GM23338 (cell line): ENCODE measurements at regions not wholly inside any gene's neighbourhood (a gene's known extent, or its start where the extent isn't known, plus 50 kb on each side); places are given as distances from the start of the nearest gene placed in this dataset.

ENCODE experiments used
- ATAC-seq: fragments of 200-7000 bp; cut with Tn5 transposase; 3 replicates; pipeline ENCODE4 v1.9.1; 2020
- DNase-seq: peaks from one replicate; pipeline ENCODE4 v3.0.0-alpha.2; 2015; ENCODE audit warnings: low spot score
- H2AFZ ChIP-seq: fragments of 200-600 bp; sonication (generic); 2 replicates; pipeline ENCODE4 v1.8.0; 2016; ENCODE audit warnings: antibody characterized with exemption, mild to moderate bottlenecking, moderate library complexity
- H3F3A ChIP-seq: fragments of 200-600 bp; sonication (generic); replicated peaks from 2 replicates; pipeline ENCODE4 v1.8.0; 2017; ENCODE audit warnings: antibody characterized with exemption, mixed run types, low read depth
- H3K27ac ChIP-seq: fragments of 200-600 bp; sonication (generic); 2 replicates; pipeline ENCODE4 v1.6.1; 2016; ENCODE audit warnings: low read depth
- H3K27me3 ChIP-seq: fragments of 200-600 bp; sonication (generic); 2 replicates; pipeline ENCODE4 v1.8.0; 2016; ENCODE audit warnings: mild to moderate bottlenecking, mixed run types, moderate library complexity; ENCODE audit not compliant: insufficient read depth
- H3K36me3 ChIP-seq: fragments of 200-600 bp; sonication (generic); 2 replicates; pipeline ENCODE4 v1.8.0; 2016; ENCODE audit warnings: mild to moderate bottlenecking; ENCODE audit not compliant: insufficient read depth
- H3K4me1 ChIP-seq: fragments of 200-600 bp; sonication (generic); 2 replicates; pipeline ENCODE4 v1.8.0; 2016; ENCODE audit warnings: mild to moderate bottlenecking, moderate library complexity; ENCODE audit not compliant: insufficient read depth
- H3K4me2 ChIP-seq: fragments of 200-600 bp; sonication (generic); 2 replicates; pipeline ENCODE4 v1.7.1; 2017; ENCODE audit warnings: mixed run types
- H3K4me3 ChIP-seq: fragments of 200-600 bp; sonication (generic); 2 replicates; pipeline ENCODE4 v1.6.1; 2016; ENCODE audit warnings: mixed run types
- H3K79me2 ChIP-seq: fragments of 200-600 bp; sonication (generic); replicated peaks from 2 replicates; pipeline ENCODE4 v1.8.0; 2017; ENCODE audit warnings: mild to moderate bottlenecking; ENCODE audit not compliant: insufficient read depth
- H3K9me2 ChIP-seq: fragments of 200-600 bp; sonication (generic); 2 replicates; pipeline ENCODE4 v1.8.0; 2017; ENCODE audit not compliant: insufficient read depth
- H4K20me1 ChIP-seq: fragments of 200-600 bp; sonication (generic); replicated peaks from 2 replicates; pipeline ENCODE4 v1.8.0; 2017; ENCODE audit warnings: mild to moderate bottlenecking; ENCODE audit not compliant: insufficient read depth
- H3K27ac Mint-ChIP-seq: 2 replicates; pipeline ENCODE4 v1.8.0; 2020; ENCODE audit warnings: inconsistent platforms, mild to moderate bottlenecking, moderate library complexity, mixed read lengths
- H3K27me3 Mint-ChIP-seq: 3 replicates; pipeline ENCODE4 v1.8.0; 2022; ENCODE audit warnings: low read depth, mild to moderate bottlenecking, moderate library complexity, mixed read lengths, inconsistent platforms; ENCODE audit not compliant: insufficient read depth, poor library complexity
- H3K36me3 Mint-ChIP-seq: 3 replicates; pipeline ENCODE4 v1.8.0; 2021; ENCODE audit warnings: low read depth, mild to moderate bottlenecking, inconsistent platforms, moderate library complexity, mixed read lengths
- H3K4me1 Mint-ChIP-seq: 3 replicates; pipeline ENCODE4 v1.8.0; 2020; ENCODE audit warnings: mild to moderate bottlenecking, inconsistent platforms, mixed read lengths
- H3K4me3 Mint-ChIP-seq: 3 replicates; pipeline ENCODE4 v1.8.0; 2021; ENCODE audit warnings: moderate library complexity, mild to moderate bottlenecking, inconsistent platforms, mixed read lengths
- H3K9me3 Mint-ChIP-seq: 3 replicates; pipeline ENCODE4 v1.8.0; 2020; ENCODE audit warnings: moderate library complexity, mild to moderate bottlenecking, inconsistent platforms, mixed read lengths
- CREB1 ChIP-seq: fragments of 250-450 bp; sonication (Bioruptor Pico); IDR thresholded peaks from 2 replicates; pipeline ENCODE4 v1.5.0; 2020; ENCODE audit warnings: low read depth, mild to moderate bottlenecking, moderate library complexity
- EZH2 ChIP-seq: fragments of 200-600 bp; sonication (generic); IDR thresholded peaks from one replicate; pipeline ENCODE4 v1.8.0; 2017; ENCODE audit warnings: antibody characterized with exemption, mild to moderate bottlenecking, low read depth; ENCODE audit not compliant: unreplicated experiment
- EZH2phosphoT487 ChIP-seq: fragments of 200-600 bp; sonication (generic); IDR thresholded peaks from one replicate; pipeline ENCODE4 v1.8.1; 2018; ENCODE audit warnings: antibody characterized with exemption; ENCODE audit not compliant: unreplicated experiment
- JUNB ChIP-seq: IDR thresholded peaks from one replicate; pipeline ENCODE4 v1.6.1; 2016; ENCODE audit warnings: antibody characterized with exemption; ENCODE audit not compliant: unreplicated experiment
- POLR2AphosphoS5 ChIP-seq: IDR thresholded peaks from 2 replicates; pipeline ENCODE4 v1.6.1; 2016; ENCODE audit warnings: antibody characterized with exemption, low read depth
- STAT1 ChIP-seq: IDR thresholded peaks from one replicate; pipeline ENCODE4 v1.6.1; 2016; ENCODE audit warnings: antibody characterized with exemption; ENCODE audit not compliant: unreplicated experiment
- ZNF114 ChIP-seq: fragments of 250-450 bp; sonication (Bioruptor Pico); IDR thresholded peaks from 2 replicates; pipeline ENCODE4 v1.5.0; 2020; ENCODE audit warnings: mild to moderate bottlenecking, moderate library complexity
- ZNF331 ChIP-seq: fragments of 250-450 bp; sonication (Bioruptor Pico); IDR thresholded peaks from 2 replicates; pipeline ENCODE4 v1.5.0; 2020; ENCODE audit warnings: low read depth, mild to moderate bottlenecking, moderate library complexity
- TF ChIP-seq, protein P1 (sequence below): IDR thresholded peaks from one replicate; pipeline ENCODE4 v1.6.1; 2018; ENCODE audit warnings: antibody characterized with exemption; ENCODE audit not compliant: unreplicated experiment
- TF ChIP-seq, protein P2 (sequence below): fragments of 250-450 bp; sonication (Bioruptor Pico); IDR thresholded peaks from 2 replicates; pipeline ENCODE4 v1.5.0; 2020; ENCODE audit warnings: mild to moderate bottlenecking, moderate library complexity
- TF ChIP-seq, protein P3 (sequence below): IDR thresholded peaks from 2 replicates; pipeline ENCODE4 v1.6.1; 2016; ENCODE audit warnings: antibody characterized with exemption

DNA sequence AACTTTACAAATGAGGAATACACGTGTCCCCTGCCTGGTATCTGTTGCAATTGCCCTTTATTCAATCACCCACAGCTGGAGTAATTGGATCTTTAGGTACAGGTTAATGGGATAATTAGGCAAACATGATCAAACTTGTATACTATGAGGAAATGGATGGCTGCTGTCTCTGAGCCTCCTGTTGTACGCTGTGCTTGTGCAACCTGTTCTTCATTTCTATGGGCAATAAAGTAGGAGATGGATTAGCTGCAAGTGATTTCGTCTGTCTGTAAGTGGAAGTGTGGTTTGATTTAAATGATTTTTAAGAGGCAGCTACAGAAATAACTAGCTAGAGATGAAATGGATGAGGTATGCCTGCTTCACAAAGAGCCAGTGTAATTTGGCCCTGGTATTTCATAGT lies 474.1 kb downstream of the RNF144B start (continued):
- TF ChIP-seq STAT1, result no peak
- TF ChIP-seq ZNF331, result no peak
- TF ChIP-seq, protein P1, sequence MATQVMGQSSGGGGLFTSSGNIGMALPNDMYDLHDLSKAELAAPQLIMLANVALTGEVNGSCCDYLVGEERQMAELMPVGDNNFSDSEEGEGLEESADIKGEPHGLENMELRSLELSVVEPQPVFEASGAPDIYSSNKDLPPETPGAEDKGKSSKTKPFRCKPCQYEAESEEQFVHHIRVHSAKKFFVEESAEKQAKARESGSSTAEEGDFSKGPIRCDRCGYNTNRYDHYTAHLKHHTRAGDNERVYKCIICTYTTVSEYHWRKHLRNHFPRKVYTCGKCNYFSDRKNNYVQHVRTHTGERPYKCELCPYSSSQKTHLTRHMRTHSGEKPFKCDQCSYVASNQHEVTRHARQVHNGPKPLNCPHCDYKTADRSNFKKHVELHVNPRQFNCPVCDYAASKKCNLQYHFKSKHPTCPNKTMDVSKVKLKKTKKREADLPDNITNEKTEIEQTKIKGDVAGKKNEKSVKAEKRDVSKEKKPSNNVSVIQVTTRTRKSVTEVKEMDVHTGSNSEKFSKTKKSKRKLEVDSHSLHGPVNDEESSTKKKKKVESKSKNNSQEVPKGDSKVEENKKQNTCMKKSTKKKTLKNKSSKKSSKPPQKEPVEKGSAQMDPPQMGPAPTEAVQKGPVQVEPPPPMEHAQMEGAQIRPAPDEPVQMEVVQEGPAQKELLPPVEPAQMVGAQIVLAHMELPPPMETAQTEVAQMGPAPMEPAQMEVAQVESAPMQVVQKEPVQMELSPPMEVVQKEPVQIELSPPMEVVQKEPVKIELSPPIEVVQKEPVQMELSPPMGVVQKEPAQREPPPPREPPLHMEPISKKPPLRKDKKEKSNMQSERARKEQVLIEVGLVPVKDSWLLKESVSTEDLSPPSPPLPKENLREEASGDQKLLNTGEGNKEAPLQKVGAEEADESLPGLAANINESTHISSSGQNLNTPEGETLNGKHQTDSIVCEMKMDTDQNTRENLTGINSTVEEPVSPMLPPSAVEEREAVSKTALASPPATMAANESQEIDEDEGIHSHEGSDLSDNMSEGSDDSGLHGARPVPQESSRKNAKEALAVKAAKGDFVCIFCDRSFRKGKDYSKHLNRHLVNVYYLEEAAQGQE, result no peak
- no peak for TF ChIP-seq ZNF114 (CRISPR knock-in tag)
- no peak for TF ChIP-seq CREB1 (CRISPR knock-in tag)
- TF ChIP-seq EZH2, result no peak

DNA sequence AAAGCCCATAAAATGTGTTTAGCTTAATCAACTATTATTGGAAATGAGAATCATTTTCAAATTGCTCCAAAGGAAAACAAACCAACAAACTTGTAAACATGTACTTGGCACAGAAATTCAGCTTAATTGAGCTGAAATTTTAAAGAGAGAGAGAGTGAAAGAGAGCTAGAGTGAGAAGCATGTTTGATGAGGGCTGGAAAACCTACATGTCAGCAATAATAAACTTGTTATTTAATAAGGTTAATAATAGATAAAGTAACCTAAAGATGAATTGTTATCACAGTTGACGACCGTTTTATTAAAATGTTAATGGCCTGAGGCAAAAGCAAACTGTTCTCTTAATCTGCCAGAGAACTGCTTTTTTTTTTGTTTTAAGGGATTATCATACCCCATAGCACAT lies 496.1 kb downstream of the RNF144B start:
- H3K4me3 ChIP-seq, result no peak overlapping the region
- DNase-seq, result no peak
- ATAC-seq, result no peak
- H3K4me1 ChIP-seq, result no peaks in the 10 kb centered on the region
- no peaks in the 10 kb centered on the region for H3K79me2 ChIP-seq
- Mint-ChIP-seq H3K27ac (no peak overlapping the region), H3K4me3 (no peak overlapping the region), H3K27me3 (no peaks in the 10 kb centered on the region), H3K36me3 (no peaks in the 10 kb centered on the region), H3K9me3 (no peaks in the 10 kb centered on the region; the same call in 2 of the 3 replicates), H3K4me1 (no peaks in the 10 kb centered on the region)
- no peaks in the 10 kb centered on the region for H3K9me2 ChIP-seq
- no peaks in the 10 kb centered on the region for H3K27me3 ChIP-seq
- no peak overlapping the region for H3K4me2 ChIP-seq
- H4K20me1 ChIP-seq, result no peaks in the 10 kb centered on the region
- no peak for TF ChIP-seq JUNB
- TF ChIP-seq, protein P2, sequence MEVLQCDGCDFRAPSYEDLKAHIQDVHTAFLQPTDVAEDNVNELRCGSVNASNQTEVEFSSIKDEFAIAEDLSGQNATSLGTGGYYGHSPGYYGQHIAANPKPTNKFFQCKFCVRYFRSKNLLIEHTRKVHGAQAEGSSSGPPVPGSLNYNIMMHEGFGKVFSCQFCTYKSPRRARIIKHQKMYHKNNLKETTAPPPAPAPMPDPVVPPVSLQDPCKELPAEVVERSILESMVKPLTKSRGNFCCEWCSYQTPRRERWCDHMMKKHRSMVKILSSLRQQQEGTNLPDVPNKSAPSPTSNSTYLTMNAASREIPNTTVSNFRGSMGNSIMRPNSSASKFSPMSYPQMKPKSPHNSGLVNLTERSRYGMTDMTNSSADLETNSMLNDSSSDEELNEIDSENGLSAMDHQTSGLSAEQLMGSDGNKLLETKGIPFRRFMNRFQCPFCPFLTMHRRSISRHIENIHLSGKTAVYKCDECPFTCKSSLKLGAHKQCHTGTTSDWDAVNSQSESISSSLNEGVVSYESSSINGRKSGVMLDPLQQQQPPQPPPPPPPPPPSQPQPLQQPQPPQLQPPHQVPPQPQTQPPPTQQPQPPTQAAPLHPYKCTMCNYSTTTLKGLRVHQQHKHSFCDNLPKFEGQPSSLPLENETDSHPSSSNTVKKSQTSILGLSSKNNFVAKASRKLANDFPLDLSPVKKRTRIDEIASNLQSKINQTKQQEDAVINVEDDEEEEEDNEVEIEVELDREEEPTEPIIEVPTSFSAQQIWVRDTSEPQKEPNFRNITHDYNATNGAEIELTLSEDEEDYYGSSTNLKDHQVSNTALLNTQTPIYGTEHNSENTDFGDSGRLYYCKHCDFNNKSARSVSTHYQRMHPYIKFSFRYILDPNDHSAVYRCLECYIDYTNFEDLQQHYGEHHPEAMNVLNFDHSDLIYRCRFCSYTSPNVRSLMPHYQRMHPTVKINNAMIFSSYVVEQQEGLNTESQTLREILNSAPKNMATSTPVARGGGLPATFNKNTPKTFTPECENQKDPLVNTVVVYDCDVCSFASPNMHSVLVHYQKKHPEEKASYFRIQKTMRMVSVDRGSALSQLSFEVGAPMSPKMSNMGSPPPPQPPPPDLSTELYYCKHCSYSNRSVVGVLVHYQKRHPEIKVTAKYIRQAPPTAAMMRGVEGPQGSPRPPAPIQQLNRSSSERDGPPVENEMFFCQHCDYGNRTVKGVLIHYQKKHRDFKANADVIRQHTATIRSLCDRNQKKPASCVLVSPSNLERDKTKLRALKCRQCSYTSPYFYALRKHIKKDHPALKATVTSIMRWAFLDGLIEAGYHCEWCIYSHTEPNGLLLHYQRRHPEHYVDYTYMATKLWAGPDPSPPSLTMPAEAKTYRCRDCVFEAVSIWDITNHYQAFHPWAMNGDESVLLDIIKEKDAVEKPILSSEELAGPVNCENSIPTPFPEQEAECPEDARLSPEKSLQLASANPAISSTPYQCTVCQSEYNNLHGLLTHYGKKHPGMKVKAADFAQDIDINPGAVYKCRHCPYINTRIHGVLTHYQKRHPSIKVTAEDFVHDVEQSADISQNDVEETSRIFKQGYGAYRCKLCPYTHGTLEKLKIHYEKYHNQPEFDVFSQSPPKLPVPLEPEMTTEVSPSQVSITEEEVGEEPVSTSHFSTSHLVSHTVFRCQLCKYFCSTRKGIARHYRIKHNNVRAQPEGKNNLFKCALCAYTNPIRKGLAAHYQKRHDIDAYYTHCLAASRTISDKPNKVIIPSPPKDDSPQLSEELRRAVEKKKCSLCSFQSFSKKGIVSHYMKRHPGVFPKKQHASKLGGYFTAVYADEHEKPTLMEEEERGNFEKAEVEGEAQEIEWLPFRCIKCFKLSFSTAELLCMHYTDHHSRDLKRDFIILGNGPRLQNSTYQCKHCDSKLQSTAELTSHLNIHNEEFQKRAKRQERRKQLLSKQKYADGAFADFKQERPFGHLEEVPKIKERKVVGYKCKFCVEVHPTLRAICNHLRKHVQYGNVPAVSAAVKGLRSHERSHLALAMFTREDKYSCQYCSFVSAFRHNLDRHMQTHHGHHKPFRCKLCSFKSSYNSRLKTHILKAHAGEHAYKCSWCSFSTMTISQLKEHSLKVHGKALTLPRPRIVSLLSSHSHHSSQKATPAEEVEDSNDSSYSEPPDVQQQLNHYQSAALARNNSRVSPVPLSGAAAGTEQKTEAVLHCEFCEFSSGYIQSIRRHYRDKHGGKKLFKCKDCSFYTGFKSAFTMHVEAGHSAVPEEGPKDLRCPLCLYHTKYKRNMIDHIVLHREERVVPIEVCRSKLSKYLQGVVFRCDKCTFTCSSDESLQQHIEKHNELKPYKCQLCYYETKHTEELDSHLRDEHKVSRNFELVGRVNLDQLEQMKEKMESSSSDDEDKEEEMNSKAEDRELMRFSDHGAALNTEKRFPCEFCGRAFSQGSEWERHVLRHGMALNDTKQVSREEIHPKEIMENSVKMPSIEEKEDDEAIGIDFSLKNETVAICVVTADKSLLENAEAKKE, result no peak
- no peak for TF ChIP-seq ZNF114 (CRISPR knock-in tag)
- TF ChIP-seq, protein P1, result no peak
- no peak for TF ChIP-seq EZH2
- no peak for TF ChIP-seq STAT1
- TF ChIP-seq EZH2phosphoT487, result no peak
- no peak for TF ChIP-seq CREB1 (CRISPR knock-in tag)
- TF ChIP-seq, protein P3, sequence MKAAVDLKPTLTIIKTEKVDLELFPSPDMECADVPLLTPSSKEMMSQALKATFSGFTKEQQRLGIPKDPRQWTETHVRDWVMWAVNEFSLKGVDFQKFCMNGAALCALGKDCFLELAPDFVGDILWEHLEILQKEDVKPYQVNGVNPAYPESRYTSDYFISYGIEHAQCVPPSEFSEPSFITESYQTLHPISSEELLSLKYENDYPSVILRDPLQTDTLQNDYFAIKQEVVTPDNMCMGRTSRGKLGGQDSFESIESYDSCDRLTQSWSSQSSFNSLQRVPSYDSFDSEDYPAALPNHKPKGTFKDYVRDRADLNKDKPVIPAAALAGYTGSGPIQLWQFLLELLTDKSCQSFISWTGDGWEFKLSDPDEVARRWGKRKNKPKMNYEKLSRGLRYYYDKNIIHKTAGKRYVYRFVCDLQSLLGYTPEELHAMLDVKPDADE, result no peak
- no peak for TF ChIP-seq ZNF331
- TF ChIP-seq POLR2AphosphoS5, result no peak
- no peak overlapping the region for H3K27ac ChIP-seq
- H2AFZ ChIP-seq, result no peak overlapping the region
- no peaks in the 10 kb centered on the region for H3F3A ChIP-seq
- no peaks in the 10 kb centered on the region for H3K36me3 ChIP-seq
